DND-41 (cell line): ENCODE measurements at regions not wholly inside any gene's neighbourhood (a gene's known extent, or its start where the extent isn't known, plus 50 kb on each side); places are given as distances from the start of the nearest gene placed in this dataset.
"Not testable (repeated sequence)": the region's sequence is repeated elsewhere in the genome, so short reads cannot be mapped to it uniquely, and the experiment has no call there.

Experiments used
- ATAC-seq: fragments of 200-7000 bp; cut with Tn5 transposase; 3 replicates; pipeline ENCODE4 v1.9.1; 2021; ENCODE audit warnings: low read depth; ENCODE audit not compliant: insufficient read depth
- DNase-seq: peaks from one replicate; pipeline ENCODE4 v3.0.0-alpha.2; 2020
- H2AFZ ChIP-seq: 2 replicates; pipeline ENCODE4 v1.6.0; 2012; ENCODE audit warnings: low read depth, low read length
- H3K27ac ChIP-seq: 2 replicates; pipeline ENCODE4 v1.5.1; 2012; ENCODE audit warnings: low read length, inconsistent platforms
- H3K27me3 ChIP-seq: fragments of 200-600 bp; sonication (generic); 2 replicates; pipeline ENCODE4 v1.6.0; 2012; ENCODE audit warnings: low read length, mild to moderate bottlenecking, inconsistent platforms; ENCODE audit not compliant: insufficient read depth, poor library complexity
- H3K36me3 ChIP-seq: 2 replicates; pipeline ENCODE4 v1.5.1; 2012; ENCODE audit warnings: low read length, inconsistent platforms; ENCODE audit not compliant: insufficient read depth
- H3K4me1 ChIP-seq: 2 replicates; pipeline ENCODE4 v1.5.1; 2012; ENCODE audit warnings: mild to moderate bottlenecking, low read length; ENCODE audit not compliant: insufficient read depth
- H3K4me2 ChIP-seq: 2 replicates; pipeline ENCODE4 v1.6.0; 2012; ENCODE audit warnings: mild to moderate bottlenecking, moderate library complexity, low read length, inconsistent platforms; ENCODE audit not compliant: insufficient read depth
- H3K4me3 ChIP-seq, 2 experiments: fragments of 200-600 bp in 1 of 2; shearing (Covaris generic) in 1 of 2; 2 replicates each; pipeline ENCODE4 v1.5.1; 2012 to 2016; ENCODE audit warnings: inconsistent platforms in 2 of 2, low read length in 2 of 2, mild to moderate bottlenecking in 2 of 2, low read depth in 1 of 2, moderate library complexity in 1 of 2
- H3K79me2 ChIP-seq: 2 replicates; pipeline ENCODE4 v1.6.0; 2012; ENCODE audit warnings: low read length, inconsistent platforms; ENCODE audit not compliant: insufficient read depth
- H3K9ac ChIP-seq: 2 replicates; pipeline ENCODE4 v1.6.0; 2012; ENCODE audit warnings: low read depth, mild to moderate bottlenecking, inconsistent platforms, low read length, moderate library complexity
- H3K9me3 ChIP-seq: 2 replicates; pipeline ENCODE4 v1.5.1; 2012; ENCODE audit warnings: low read length, moderate library complexity, mild to moderate bottlenecking, inconsistent platforms; ENCODE audit not compliant: insufficient read depth, severe bottlenecking
- H4K20me1 ChIP-seq: 2 replicates; pipeline ENCODE4 v1.6.0; 2012; ENCODE audit warnings: low read length; ENCODE audit not compliant: insufficient read depth
- EZH2 ChIP-seq: IDR thresholded peaks from 3 replicates; pipeline ENCODE4 v1.6.1; 2012; ENCODE audit warnings: borderline replicate concordance, low read depth, mild to moderate bottlenecking, moderate library complexity, low read length, inconsistent platforms; ENCODE audit not compliant: severe bottlenecking
- TF ChIP-seq, protein P1 (sequence below): IDR thresholded peaks from 2 replicates; pipeline ENCODE4 v1.5.1; 2012; ENCODE audit warnings: borderline replicate concordance, low read length, moderate library complexity, mild to moderate bottlenecking; ENCODE audit not compliant: poor library complexity, severe bottlenecking; ENCODE audit errors: extremely low read depth

DNA sequence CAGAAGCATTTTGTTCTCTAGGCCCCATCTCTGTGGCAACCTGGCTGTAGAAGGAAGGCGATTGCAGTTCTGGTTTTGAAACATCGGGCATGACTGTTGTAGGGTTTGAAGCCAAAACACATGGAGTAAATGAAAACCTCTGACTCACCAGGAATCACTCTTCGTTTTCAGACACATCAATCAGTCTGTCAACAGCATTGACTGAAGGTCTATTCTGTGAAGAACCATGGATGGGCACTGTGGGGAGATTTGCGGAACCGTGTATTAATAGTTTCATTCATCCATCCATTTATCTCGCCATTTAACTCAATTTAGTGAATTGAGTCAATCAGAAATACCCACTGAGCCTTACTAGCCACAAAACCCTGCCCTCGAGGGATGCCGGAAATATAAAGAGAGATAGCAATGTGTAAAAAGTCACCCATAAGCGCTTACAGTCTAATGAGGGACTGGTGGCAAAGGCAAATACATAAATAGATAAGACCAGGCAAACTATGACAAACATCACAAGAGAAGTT, 364.6 kb upstream of the PROX1 start:
- ATAC-seq (no peak), DNase-seq (no peak)
- no peaks in the 10 kb centered on the region for H3K36me3 ChIP-seq
- H3K4me1 ChIP-seq, result no peaks in the 10 kb centered on the region
- H3K79me2 ChIP-seq, result no peaks in the 10 kb centered on the region
- no peak overlapping the region for H3K27ac ChIP-seq
- no peak overlapping the region for H2AFZ ChIP-seq
- no peak overlapping the region for H3K4me3 ChIP-seq
- H4K20me1 ChIP-seq, result no peaks in the 10 kb centered on the region
- H3K9me3 ChIP-seq, result no peaks in the 10 kb centered on the region
- no peak overlapping the region for H3K9ac ChIP-seq
- no peak overlapping the region for H3K4me2 ChIP-seq
- no peak for TF ChIP-seq EZH2
- TF ChIP-seq, protein P1, sequence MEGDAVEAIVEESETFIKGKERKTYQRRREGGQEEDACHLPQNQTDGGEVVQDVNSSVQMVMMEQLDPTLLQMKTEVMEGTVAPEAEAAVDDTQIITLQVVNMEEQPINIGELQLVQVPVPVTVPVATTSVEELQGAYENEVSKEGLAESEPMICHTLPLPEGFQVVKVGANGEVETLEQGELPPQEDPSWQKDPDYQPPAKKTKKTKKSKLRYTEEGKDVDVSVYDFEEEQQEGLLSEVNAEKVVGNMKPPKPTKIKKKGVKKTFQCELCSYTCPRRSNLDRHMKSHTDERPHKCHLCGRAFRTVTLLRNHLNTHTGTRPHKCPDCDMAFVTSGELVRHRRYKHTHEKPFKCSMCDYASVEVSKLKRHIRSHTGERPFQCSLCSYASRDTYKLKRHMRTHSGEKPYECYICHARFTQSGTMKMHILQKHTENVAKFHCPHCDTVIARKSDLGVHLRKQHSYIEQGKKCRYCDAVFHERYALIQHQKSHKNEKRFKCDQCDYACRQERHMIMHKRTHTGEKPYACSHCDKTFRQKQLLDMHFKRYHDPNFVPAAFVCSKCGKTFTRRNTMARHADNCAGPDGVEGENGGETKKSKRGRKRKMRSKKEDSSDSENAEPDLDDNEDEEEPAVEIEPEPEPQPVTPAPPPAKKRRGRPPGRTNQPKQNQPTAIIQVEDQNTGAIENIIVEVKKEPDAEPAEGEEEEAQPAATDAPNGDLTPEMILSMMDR, result no peak
- peaks cover 3% of the 10 kb centered on the region for H3K27me3 ChIP-seq

DNA sequence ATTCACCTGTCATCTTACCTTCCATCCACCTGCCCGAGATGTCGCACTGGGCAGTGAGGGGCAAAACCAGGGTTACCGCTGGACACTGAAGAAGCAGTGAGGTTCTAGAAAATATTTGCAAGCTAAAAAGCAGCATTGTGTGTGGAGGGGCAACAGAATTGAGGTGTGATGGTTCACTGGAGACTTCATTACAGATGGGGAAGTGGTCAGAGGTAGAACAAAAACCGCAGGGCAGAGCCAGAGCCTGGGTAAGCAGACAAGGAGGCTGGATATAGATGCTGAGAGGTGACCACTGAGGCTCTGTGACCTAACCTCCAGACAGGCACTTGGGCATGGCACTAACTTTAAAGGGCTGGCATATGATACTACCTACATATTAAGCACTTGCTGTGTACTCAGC, 363.9 kb upstream of the PROX1 start:
- ATAC-seq (no peak), DNase-seq (no peak)
- Histone ChIP-seq H4K20me1 (no peaks in the 10 kb centered on the region), H3K4me3 (no peak overlapping the region), H3K4me1 (no peaks in the 10 kb centered on the region), H3K79me2 (no peaks in the 10 kb centered on the region), H3K36me3 (no peaks in the 10 kb centered on the region), H3K4me2 (no peak overlapping the region), H2AFZ (no peak overlapping the region), H3K9me3 (no peaks in the 10 kb centered on the region), H3K9ac (no peak overlapping the region), H3K27ac (no peak overlapping the region), H3K27me3 (peaks cover 3% of the 10 kb centered on the region)
- TF ChIP-seq, protein P1, result no peak
- no peak for TF ChIP-seq EZH2

DNA sequence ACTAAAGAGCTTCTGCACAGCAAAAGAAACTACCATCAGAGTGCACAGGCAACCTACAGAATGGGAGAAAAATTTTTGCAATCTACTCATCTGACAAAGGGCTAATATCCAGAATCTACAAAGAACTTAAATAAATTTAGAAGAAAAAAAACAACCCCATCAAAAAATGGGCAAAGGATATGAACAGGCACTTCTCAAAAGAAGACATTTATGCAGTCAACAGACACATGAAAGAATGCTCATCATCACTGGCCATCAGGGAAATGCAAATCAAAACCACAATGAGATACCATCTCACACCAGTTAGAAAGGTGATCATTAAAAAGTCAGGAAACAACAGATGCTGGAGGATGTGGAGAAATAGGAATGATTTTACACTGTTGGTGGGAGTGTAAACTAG, 351.0 kb upstream of the PROX1 start:
- H3K27ac ChIP-seq, H3K4me3 ChIP-seq, H3K4me1 ChIP-seq, H4K20me1 ChIP-seq, DNase-seq, H2AFZ ChIP-seq, H3K9ac ChIP-seq, H3K27me3 ChIP-seq, H3K79me2 ChIP-seq, H3K36me3 ChIP-seq, ATAC-seq, H3K4me2 ChIP-seq, H3K9me3 ChIP-seq: not testable (repeated sequence)

DNA sequence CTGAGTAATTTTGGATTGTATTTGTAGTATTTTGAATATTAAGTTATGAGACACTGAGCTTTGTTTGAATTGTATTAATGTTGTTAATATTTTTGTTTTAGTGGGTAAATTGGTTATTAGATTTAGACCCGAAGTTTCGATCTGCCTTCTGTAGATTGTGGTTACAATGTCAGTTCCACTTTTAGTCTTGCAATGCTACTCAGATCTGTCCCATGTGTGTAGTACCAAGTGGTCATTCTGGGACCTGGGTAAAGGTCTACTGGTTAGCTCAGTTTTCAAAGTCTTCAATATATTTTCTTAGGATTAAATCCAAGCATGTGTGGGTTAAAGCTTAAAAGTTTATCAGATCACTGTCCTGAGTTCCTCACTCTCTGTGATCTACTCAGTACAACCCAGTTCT, 346.5 kb upstream of the PROX1 start:
- Histone ChIP-seq H3K27ac (no peak overlapping the region), H3K27me3 (no peaks in the 10 kb centered on the region), H3K79me2 (no peaks in the 10 kb centered on the region), H2AFZ (no peak overlapping the region), H3K4me1 (no peaks in the 10 kb centered on the region), H3K9me3 (no peaks in the 10 kb centered on the region), H3K4me3 (no peak overlapping the region), H3K9ac (no peak overlapping the region), H3K36me3 (no peaks in the 10 kb centered on the region), H3K4me2 (no peak overlapping the region), H4K20me1 (no peaks in the 10 kb centered on the region)
- ATAC-seq, result no peak
- TF ChIP-seq EZH2, result no peak
- TF ChIP-seq, protein P1, result no peak
- DNase-seq, result no peak
